LNCaP clone FGC (cell line): ENCODE measurements at regions not wholly inside any gene's neighbourhood (a gene's known extent, or its start where the extent isn't known, plus 50 kb on each side); places are given as distances from the start of the nearest gene placed in this dataset.
"Not testable (repeated sequence)": the region's sequence is repeated elsewhere in the genome, so short reads cannot be mapped to it uniquely, and the experiment has no call there.

ENCODE experiments used
- DNase-seq: peaks from one replicate; pipeline ENCODE4 v3.0.0-alpha.2; 2011; ENCODE audit warnings: low read depth
- H3K4me3 ChIP-seq: 2 replicates; pipeline ENCODE4 v1.5.1; 2011; ENCODE audit warnings: mild to moderate bottlenecking, low read depth, low read length, control low read depth
- CTCF ChIP-seq: IDR thresholded peaks from 2 replicates; pipeline ENCODE4 v1.5.1; 2012; ENCODE audit warnings: mild to moderate bottlenecking; ENCODE audit not compliant: control insufficient read depth, insufficient read depth; ENCODE audit errors: extremely low read depth

GRCh38 chr6:137638926-137639706 lies 144.9 kb upstream of the OLIG3 start:
- TF ChIP-seq CTCF: no peak
- DNase-seq: no peak

DNA sequence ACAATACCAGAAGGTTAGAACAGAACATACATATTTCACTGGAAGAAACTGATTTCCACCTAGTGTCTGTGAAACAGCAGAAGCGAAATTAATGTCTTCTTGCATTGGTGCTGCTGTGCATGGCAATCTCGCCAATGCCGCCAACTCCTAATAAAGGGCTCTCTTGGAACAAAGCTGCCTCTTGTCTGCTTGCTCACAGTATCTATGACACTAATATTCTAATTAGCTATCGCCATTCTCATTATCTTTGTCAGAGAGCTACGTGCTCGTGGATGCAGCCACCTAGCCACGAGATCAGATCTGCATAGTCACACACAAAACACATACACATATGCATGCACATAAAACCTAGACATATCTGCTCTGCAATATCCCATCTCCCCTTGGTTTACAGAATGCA lies 145.9 kb upstream of the OLIG3 start:
- TF ChIP-seq CTCF: no peak
- H3K4me3 ChIP-seq: no peak overlapping the region
- no peak for DNase-seq

More at GRCh38 chr6:137638926-137639706, 144.9 kb upstream of the OLIG3 start:
- H3K4me3 ChIP-seq: no peak overlapping the region

- no peak overlapping the region for H3K4me3 ChIP-seq
- DNase-seq: peak; percentile 74
- TF ChIP-seq CTCF: peak; percentile 77
These were observed 147.4 kb upstream of the OLIG3 start for GRCh38 chr6:137641474-137642077.

- DNase-seq, H3K4me3 ChIP-seq: not testable (repeated sequence)
These were observed 149.0 kb upstream of the OLIG3 start for GRCh38 chr6:137643210-137643609.

DNA sequence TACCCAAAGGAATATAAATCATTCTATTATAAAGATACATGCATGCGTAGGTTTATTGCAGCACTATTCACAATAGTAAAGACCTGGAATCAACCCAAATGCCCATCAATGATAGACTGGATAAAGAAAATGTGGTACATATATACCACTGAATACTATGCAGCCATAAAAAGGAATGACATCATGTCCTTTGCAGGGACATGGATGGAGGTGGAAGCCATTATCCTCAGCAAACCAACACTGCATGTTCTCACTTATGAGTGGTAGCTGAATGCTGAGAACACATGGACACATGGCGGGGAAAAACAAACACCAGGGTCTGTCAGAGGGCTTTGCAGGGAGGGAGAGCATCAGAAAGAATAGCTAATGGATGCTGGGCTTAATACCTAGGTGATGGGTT lies 149.4 kb upstream of the OLIG3 start:
- not testable (repeated sequence) for H3K4me3 ChIP-seq, DNase-seq

- H3K4me3 ChIP-seq: no peak overlapping the region
- no peak for DNase-seq
- no peak for TF ChIP-seq CTCF
These were observed 151.7 kb upstream of the OLIG3 start for GRCh38 chr6:137645850-137646249.

- TF ChIP-seq CTCF: no peak
- H3K4me3 ChIP-seq: no peak overlapping the region
- no peak for DNase-seq
These were observed 152.3 kb upstream of the OLIG3 start for GRCh38 chr6:137646484-137646883.
